Stimulated activated CD4-positive, alpha-beta T cell treated with anti-CD3 and anti-CD28 coated beads, TNF-alpha, amount 100 ng/mL, for 48 hours (primary cell): ENCODE measurements at regions not wholly inside any gene's neighbourhood (a gene's known extent, or its start where the extent isn't known, plus 50 kb on each side); places are given as distances from the start of the nearest gene placed in this dataset.
"Not testable (repeated sequence)": the region's sequence is repeated elsewhere in the genome, so short reads cannot be mapped to it uniquely, and the experiment has no call there.

Experiments used
- DNase-seq, 3 donors: peaks; one replicate each; pipeline ENCODE4 v3.0.0-alpha.2; 2020; ENCODE audit warnings: low read depth in 3 of 3

- DNase-seq = not testable (repeated sequence)
Measured at GRCh38 chr2:111471791-111472530, 351.2 kb downstream of the BCL2L11 start.

GRCh38 chr2:111472844-111473403 lies 352.2 kb downstream of the BCL2L11 start:
- not testable (repeated sequence) for DNase-seq

GRCh38 chr2:111473522-111473921 lies 352.8 kb downstream of the BCL2L11 start:
- DNase-seq = not testable (repeated sequence)

GRCh38 chr2:111474198-111474705 lies 353.5 kb downstream of the BCL2L11 start:
- not testable (repeated sequence) for DNase-seq

GRCh38 chr2:111478335-111478734 lies 357.6 kb downstream of the BCL2L11 start:
- not testable (repeated sequence) for DNase-seq

- DNase-seq = peak in 1 of 3 donors; percentile 28
Measured at GRCh38 chr2:111478871-111479318, 358.2 kb downstream of the BCL2L11 start.

GRCh38 chr2:111480016-111480625 lies 359.4 kb downstream of the BCL2L11 start:
- peak in 1 of 3 donors; percentile 55 for DNase-seq

- DNase-seq = not testable (repeated sequence)
Measured at GRCh38 chr2:111480633-111481032, 359.9 kb downstream of the BCL2L11 start.

- DNase-seq = not testable (repeated sequence)
Measured at GRCh38 chr2:111481219-111481618, 360.5 kb downstream of the BCL2L11 start.

- DNase-seq = peak in 1 of 3 donors; percentile 29
Measured at GRCh38 chr2:111482987-111483679, 362.4 kb downstream of the BCL2L11 start.

GRCh38 chr2:111484097-111484496 lies 363.4 kb downstream of the BCL2L11 start:
- DNase-seq = not testable (repeated sequence)

GRCh38 chr2:111485895-111486294 lies 365.2 kb downstream of the BCL2L11 start:
- not testable (repeated sequence) for DNase-seq

GRCh38 chr2:111488451-111488850 lies 367.7 kb downstream of the BCL2L11 start:
- DNase-seq = not testable (repeated sequence)

- not testable (repeated sequence) for DNase-seq
Measured at GRCh38 chr2:111489460-111489859, 368.7 kb downstream of the BCL2L11 start.

- not testable (repeated sequence) for DNase-seq
Measured at GRCh38 chr2:111491181-111491580, 370.5 kb downstream of the BCL2L11 start.

- not testable (repeated sequence) for DNase-seq
Measured at GRCh38 chr2:111491614-111492013, 370.9 kb downstream of the BCL2L11 start.

GRCh38 chr2:111492995-111493719 lies 372.4 kb downstream of the BCL2L11 start:
- DNase-seq = not testable (repeated sequence)

GRCh38 chr2:111493720-111494078 lies 373.0 kb downstream of the BCL2L11 start:
- DNase-seq = not testable (repeated sequence)

- DNase-seq = not testable (repeated sequence)
Measured at GRCh38 chr2:111494288-111494980, 373.7 kb downstream of the BCL2L11 start.

- not testable (repeated sequence) for DNase-seq
Measured at GRCh38 chr2:111494981-111495315, 374.2 kb downstream of the BCL2L11 start.

GRCh38 chr2:111495636-111496035 lies 374.9 kb downstream of the BCL2L11 start:
- DNase-seq = not testable (repeated sequence)
